HG03432 (cell line): ENCODE measurements at regions not wholly inside any gene's neighbourhood (a gene's known extent, or its start where the extent isn't known, plus 50 kb on each side); places are given as distances from the start of the nearest gene placed in this dataset.

Experiments
- ATAC-seq: cut with Tn5 transposase; IDR thresholded peaks from one replicate; pipeline ENCODE4 v1.9.1; 2021; ENCODE audit warnings: mild to moderate bottlenecking, moderate library complexity; ENCODE audit not compliant: unreplicated experiment

GRCh38 chr10:4144817-4145216 lies 359.8 kb upstream of the KLF6 start:
- no peak for ATAC-seq

- no peak for ATAC-seq
Observed at GRCh38 chr10:4141471-4141870, 356.5 kb upstream of the KLF6 start.

DNA sequence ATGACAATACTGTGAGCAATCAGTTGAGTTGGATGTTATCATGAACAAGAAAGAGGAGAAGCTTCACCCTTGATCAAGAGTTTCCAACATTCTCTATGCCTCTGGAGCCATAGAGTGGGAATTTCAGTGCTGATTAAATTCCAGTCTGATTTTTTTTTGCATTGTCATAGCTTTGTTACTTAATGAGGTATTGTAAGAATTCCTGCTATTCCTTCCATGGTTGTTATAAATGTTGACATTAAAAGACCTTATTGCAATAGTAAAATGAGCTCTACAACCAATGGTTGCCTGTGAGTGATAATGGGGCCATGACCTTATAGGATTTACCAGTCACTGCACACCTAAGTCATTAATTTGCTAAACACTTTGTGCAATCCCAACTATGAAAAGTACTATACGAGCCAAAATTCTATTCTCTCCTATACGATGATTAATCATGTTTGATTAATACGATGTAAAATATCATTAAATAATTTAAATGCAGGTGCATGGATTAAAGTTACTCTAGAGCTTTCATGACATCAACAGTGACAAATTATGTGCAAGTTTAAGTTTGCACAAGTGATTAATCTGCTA lies 353.2 kb upstream of the KLF6 start:
- ATAC-seq, result no peak

- ATAC-seq, result no peak
Observed at GRCh38 chr10:4137299-4137698, 352.3 kb upstream of the KLF6 start.

GRCh38 chr10:4136121-4136520 lies 351.1 kb upstream of the KLF6 start:
- ATAC-seq, result peak; percentile 79

GRCh38 chr10:4132216-4132556 lies 347.2 kb upstream of the KLF6 start:
- no peak for ATAC-seq

GRCh38 chr10:4131407-4132215 lies 346.6 kb upstream of the KLF6 start:
- peak; percentile 77 for ATAC-seq

DNA sequence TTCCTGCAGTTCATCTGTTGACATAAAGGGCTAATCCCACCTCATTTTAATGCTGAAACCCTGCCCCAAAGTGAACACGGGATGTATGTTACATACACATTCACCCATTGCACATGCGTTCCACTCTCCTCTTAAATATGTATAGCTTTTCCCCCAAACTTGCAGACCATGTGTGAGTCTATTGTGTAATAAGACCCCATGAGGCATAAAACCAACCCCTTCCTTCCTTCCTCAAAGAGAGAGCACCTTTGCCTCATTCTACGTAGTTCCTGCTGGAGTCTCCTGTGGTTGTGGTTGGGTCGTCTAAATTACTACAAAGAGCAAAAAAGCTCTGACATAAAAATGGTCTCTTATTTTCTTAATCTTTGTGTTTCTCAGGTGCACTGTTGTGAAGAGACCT lies 345.7 kb upstream of the KLF6 start:
- ATAC-seq, result no peak

DNA sequence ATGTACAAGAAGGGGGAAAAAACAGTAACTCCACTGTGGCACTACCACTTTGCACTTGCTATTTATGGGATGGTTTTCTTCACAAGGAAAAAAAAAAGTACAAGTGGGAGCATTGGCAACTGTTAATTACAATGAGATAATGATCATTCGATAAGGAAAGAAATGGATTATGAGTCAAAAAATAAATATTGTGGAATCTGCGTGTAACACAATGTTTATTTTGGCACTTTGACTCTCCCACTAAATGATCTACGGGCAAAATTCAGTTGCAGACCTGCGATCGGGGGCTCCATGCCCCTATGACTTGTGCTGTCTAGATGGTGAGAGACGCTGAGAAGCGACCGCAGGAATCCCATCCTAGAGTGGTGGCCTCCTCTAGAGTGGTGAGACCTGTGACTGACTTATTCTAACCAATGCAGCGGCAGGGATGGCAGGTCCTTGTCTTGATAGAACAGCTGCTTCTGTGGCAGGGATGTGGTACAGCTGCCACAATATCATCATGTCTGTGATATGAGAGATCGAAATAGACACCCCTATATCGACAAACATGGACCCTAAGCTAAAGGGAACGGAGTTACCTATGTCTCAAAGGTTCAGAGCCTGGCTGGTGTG lies 345.0 kb upstream of the KLF6 start:
- ATAC-seq, result no peak

DNA sequence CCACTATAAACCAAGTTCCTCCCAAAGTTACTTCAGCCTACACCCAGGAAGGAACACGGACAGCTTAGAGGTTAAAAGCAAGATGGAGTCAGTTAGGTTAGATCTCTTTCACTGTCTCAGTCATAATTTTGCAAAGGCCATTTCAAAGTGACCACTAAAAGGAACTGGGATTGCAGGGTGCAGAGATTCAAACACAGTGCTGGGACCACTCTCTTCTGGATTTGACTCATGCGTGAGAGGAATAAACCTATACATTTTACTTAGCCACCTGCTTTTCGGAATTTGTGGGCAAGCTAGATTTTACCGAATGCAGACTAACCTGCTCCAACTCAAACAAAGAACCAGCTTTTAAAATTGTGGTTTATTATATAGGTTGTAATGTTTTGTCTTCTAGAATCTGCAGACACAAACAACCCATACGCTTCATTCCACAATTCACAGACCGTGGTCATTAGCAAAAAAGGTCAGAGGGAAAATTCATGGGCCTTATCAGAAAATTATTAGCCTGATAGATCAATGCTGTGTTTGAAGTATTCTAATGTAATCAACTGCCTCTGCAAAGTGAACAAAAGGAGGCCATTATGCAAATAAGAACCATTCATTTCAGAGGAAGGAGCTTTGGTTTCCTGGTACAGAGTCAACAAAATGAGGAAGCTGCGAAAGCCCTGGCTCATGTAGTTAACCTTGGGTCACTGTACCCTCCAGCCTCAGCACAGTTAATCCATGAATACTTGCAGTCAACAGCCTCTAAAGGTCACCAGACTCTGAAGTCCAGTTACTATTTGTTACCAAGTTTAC lies 342.7 kb upstream of the KLF6 start:
- peak; percentile 58 for ATAC-seq

- ATAC-seq, result no peak
Observed at GRCh38 chr10:4125776-4126175, 340.8 kb upstream of the KLF6 start.

GRCh38 chr10:4121502-4122380 lies 336.7 kb upstream of the KLF6 start:
- peak; percentile 70 for ATAC-seq

- ATAC-seq, result peak; percentile 41
Observed at GRCh38 chr10:4120096-4120853, 335.3 kb upstream of the KLF6 start.

- ATAC-seq, result no peak
Observed at GRCh38 chr10:4119107-4119506, 334.1 kb upstream of the KLF6 start.

GRCh38 chr10:4117604-4118003 lies 332.6 kb upstream of the KLF6 start:
- no peak for ATAC-seq

- ATAC-seq, result no peak
Observed at GRCh38 chr10:4111643-4112042, 326.6 kb upstream of the KLF6 start.

DNA sequence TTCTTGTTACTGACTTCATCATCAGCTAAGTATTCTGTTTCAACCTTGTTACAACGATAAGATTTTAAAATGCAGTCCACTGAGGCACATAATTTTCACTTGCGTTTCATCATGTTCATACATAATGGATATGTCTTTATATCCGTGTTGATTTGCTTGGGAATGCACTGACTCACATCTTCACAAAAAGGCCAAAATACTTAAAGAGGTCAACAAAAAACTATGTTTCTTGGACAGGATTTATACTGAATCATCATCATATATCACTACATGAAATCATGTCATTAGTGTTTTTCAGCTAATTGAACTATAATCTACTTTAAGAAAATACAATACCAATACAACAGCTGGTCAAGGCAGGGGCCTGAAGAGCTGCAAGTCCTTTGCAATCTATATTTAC lies 324.5 kb upstream of the KLF6 start:
- no peak for ATAC-seq

DNA sequence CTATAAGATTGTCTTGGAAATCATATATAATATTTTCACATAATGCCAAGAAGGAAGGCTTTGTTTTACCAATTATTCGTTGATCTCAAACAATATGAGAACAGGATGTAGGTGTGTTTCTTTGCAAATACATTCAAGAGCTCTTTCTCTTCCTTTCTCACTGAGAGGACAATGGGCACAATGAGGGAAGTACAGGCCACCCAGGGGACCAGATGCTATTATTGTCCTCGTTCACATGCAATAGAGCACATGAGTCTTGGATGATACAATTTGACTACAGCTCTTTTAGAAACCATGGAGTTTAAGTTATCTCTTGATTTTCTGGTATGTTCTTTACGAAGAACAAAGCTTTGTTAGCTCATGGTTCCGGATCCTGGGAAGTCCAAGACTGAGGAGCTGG lies 323.7 kb upstream of the KLF6 start:
- no peak for ATAC-seq

DNA sequence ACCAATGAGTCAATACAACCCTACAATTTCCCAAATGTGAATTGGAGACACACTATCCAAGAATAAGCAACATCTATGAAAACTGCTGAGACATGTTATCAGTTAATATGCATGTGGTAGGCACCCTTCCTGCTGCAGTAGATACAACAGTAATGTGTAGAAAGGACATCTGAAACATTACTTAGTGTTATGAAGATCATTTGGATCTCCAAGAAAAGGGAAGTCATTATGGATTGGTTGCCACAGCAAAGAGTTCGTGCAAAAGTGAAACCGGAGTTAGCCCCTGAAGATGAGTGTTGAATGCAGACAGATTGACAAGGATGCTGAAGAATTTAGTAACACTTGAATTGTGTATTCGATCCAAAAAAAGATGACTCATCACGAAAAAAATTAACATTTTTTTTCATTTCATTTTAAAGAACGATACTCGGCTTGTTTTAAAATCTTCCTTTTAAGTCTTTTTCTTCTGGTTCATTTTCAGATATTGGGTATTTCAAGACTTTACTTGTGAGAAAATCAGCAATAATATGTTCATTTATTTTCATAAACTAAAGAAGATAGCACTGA lies 322.4 kb upstream of the KLF6 start:
- ATAC-seq, result no peak

DNA sequence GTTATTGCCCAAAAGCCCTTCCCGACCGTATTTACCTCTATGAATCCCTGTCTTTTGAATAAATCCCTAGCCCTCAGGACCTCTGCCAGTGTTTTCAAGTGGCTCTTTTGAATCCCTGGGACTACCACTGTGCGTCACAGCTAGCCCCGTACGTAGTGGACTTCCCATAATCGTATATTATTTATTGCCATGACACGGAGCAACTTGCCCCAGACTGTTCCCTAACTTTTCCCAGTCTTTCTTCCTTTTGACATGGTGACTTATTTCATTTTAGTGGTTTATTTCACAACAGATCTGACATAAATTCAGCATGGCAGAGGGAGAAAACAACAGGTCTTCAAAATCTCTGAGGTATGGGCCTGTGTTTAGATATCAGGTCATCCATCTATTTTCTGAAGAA lies 318.6 kb upstream of the KLF6 start:
- no peak for ATAC-seq
